ENCODE measurements at regions not wholly inside any gene's neighbourhood (a gene's known extent, or its start where the extent isn't known, plus 50 kb on each side); places are given as distances from the start of the nearest gene placed in this dataset.

GRCh38 chr1:30290581-30290980 is 432.8 kb downstream of the MATN1 start:
- Histone ChIP-seq H3K36me3 (ENCODE audit: control insufficient read depth in 2 of 2, insufficient read depth in 2 of 2, low read length in 2 of 2) (no peaks in the 10 kb centered on the region), H3K9me3 (ENCODE audit: control insufficient read depth in 2 of 2, low read length in 2 of 2) (no peaks in the 10 kb centered on the region), H3K4me1 (ENCODE audit: control insufficient read depth, insufficient read depth, low read length) (no peaks in the 10 kb centered on the region), H3K9ac (ENCODE audit: low read length in 2 of 2) (no peak overlapping the region), H3K27me3 (ENCODE audit: control insufficient read depth in 1 of 2, insufficient read depth in 2 of 2, low read length in 2 of 2) (peaks cover 3 to 16% of the 10 kb centered on the region in 2 donors), H3K4me3 (ENCODE audit: low read length in 2 of 2) (no peak overlapping the region), H3K27ac (ENCODE audit: low read length) (no peak overlapping the region)

GRCh38 chr1:30287976-30288375 is 435.4 kb downstream of the MATN1 start:
- Histone ChIP-seq H3K27me3 (ENCODE audit: control insufficient read depth in 1 of 2, insufficient read depth in 2 of 2, low read length in 2 of 2) (peaks cover 3 to 14% of the 10 kb centered on the region in 2 donors), H3K4me3 (ENCODE audit: low read length in 2 of 2) (no peak overlapping the region), H3K9ac (ENCODE audit: low read length in 2 of 2) (no peak overlapping the region), H3K27ac (ENCODE audit: low read length) (no peak overlapping the region), H3K36me3 (ENCODE audit: control insufficient read depth in 2 of 2, insufficient read depth in 2 of 2, low read length in 2 of 2) (no peaks in the 10 kb centered on the region), H3K4me1 (ENCODE audit: control insufficient read depth, insufficient read depth, low read length) (no peaks in the 10 kb centered on the region), H3K9me3 (ENCODE audit: control insufficient read depth in 2 of 2, low read length in 2 of 2) (no peaks in the 10 kb centered on the region)

- Histone ChIP-seq H3K27me3 (ENCODE audit: control insufficient read depth in 1 of 2, insufficient read depth in 2 of 2, low read length in 2 of 2) (peaks cover 3 to 14% of the 10 kb centered on the region in 2 donors), H3K27ac (ENCODE audit: low read length) (no peak overlapping the region), H3K4me1 (ENCODE audit: control insufficient read depth, insufficient read depth, low read length) (no peaks in the 10 kb centered on the region), H3K36me3 (ENCODE audit: control insufficient read depth in 2 of 2, insufficient read depth in 2 of 2, low read length in 2 of 2) (no peaks in the 10 kb centered on the region), H3K4me3 (ENCODE audit: low read length in 2 of 2) (no peak overlapping the region), H3K9ac (ENCODE audit: low read length in 2 of 2) (no peak overlapping the region), H3K9me3 (ENCODE audit: control insufficient read depth in 2 of 2, low read length in 2 of 2) (no peaks in the 10 kb centered on the region)
Measured at GRCh38 chr1:30286988-30287839, 436.2 kb downstream of the MATN1 start.

GRCh38 chr1:30286241-30286987 is 437.0 kb downstream of the MATN1 start:
- no peaks in the 10 kb centered on the region for H3K4me1 ChIP-seq (ENCODE audit: control insufficient read depth, insufficient read depth, low read length)
- H3K4me3 ChIP-seq (ENCODE audit: low read length in 2 of 2) = no peak overlapping the region
- H3K27ac ChIP-seq (ENCODE audit: low read length) = no peak overlapping the region
- no peaks in the 10 kb centered on the region for H3K9me3 ChIP-seq (ENCODE audit: control insufficient read depth in 2 of 2, low read length in 2 of 2)
- peaks cover 3 to 14% of the 10 kb centered on the region in 2 donors for H3K27me3 ChIP-seq (ENCODE audit: control insufficient read depth in 1 of 2, insufficient read depth in 2 of 2, low read length in 2 of 2)
- no peak overlapping the region for H3K9ac ChIP-seq (ENCODE audit: low read length in 2 of 2)
- H3K36me3 ChIP-seq (ENCODE audit: control insufficient read depth in 2 of 2, insufficient read depth in 2 of 2, low read length in 2 of 2) = no peaks in the 10 kb centered on the region

GRCh38 chr1:30285501-30285932 is 437.9 kb downstream of the MATN1 start:
- no peaks in the 10 kb centered on the region for H3K36me3 ChIP-seq (ENCODE audit: control insufficient read depth in 2 of 2, insufficient read depth in 2 of 2, low read length in 2 of 2)
- no peaks in the 10 kb centered on the region for H3K4me1 ChIP-seq (ENCODE audit: control insufficient read depth, insufficient read depth, low read length)
- H3K27me3 ChIP-seq (ENCODE audit: control insufficient read depth in 1 of 2, insufficient read depth in 2 of 2, low read length in 2 of 2) = peaks cover under 1 to 14% of the 10 kb centered on the region in 2 donors
- H3K27ac ChIP-seq (ENCODE audit: low read length) = no peak overlapping the region
- H3K4me3 ChIP-seq (ENCODE audit: low read length in 2 of 2) = no peak overlapping the region
- no peaks in the 10 kb centered on the region for H3K9me3 ChIP-seq (ENCODE audit: control insufficient read depth in 2 of 2, low read length in 2 of 2)
- H3K9ac ChIP-seq (ENCODE audit: low read length in 2 of 2) = no peak overlapping the region

GRCh38 chr1:30284728-30285475 is 438.5 kb downstream of the MATN1 start:
- peaks cover 0 to 12% of the 10 kb centered on the region in 2 donors for H3K27me3 ChIP-seq (ENCODE audit: control insufficient read depth in 1 of 2, insufficient read depth in 2 of 2, low read length in 2 of 2)
- no peaks in the 10 kb centered on the region for H3K36me3 ChIP-seq (ENCODE audit: control insufficient read depth in 2 of 2, insufficient read depth in 2 of 2, low read length in 2 of 2)
- H3K9ac ChIP-seq (ENCODE audit: low read length in 2 of 2) = no peak overlapping the region
- H3K27ac ChIP-seq (ENCODE audit: low read length) = no peak overlapping the region
- no peak overlapping the region for H3K4me3 ChIP-seq (ENCODE audit: low read length in 2 of 2)
- no peaks in the 10 kb centered on the region for H3K9me3 ChIP-seq (ENCODE audit: control insufficient read depth in 2 of 2, low read length in 2 of 2)
- H3K4me1 ChIP-seq (ENCODE audit: control insufficient read depth, insufficient read depth, low read length) = no peaks in the 10 kb centered on the region

GRCh38 chr1:30284226-30284625 is 439.2 kb downstream of the MATN1 start:
- Histone ChIP-seq H3K9ac (ENCODE audit: low read length in 2 of 2) (no peak overlapping the region), H3K27me3 (ENCODE audit: control insufficient read depth in 1 of 2, insufficient read depth in 2 of 2, low read length in 2 of 2) (peaks cover 0 to 10% of the 10 kb centered on the region in 2 donors), H3K36me3 (ENCODE audit: control insufficient read depth in 2 of 2, insufficient read depth in 2 of 2, low read length in 2 of 2) (no peaks in the 10 kb centered on the region), H3K4me1 (ENCODE audit: control insufficient read depth, insufficient read depth, low read length) (no peaks in the 10 kb centered on the region), H3K9me3 (ENCODE audit: control insufficient read depth in 2 of 2, low read length in 2 of 2) (no peaks in the 10 kb centered on the region), H3K4me3 (ENCODE audit: low read length in 2 of 2) (no peak overlapping the region), H3K27ac (ENCODE audit: low read length) (no peak overlapping the region)

GRCh38 chr1:30283199-30283962 is 440.0 kb downstream of the MATN1 start:
- Histone ChIP-seq H3K27ac (ENCODE audit: low read length) (no peak overlapping the region), H3K4me3 (ENCODE audit: low read length in 2 of 2) (no peak overlapping the region), H3K4me1 (ENCODE audit: control insufficient read depth, insufficient read depth, low read length) (no peaks in the 10 kb centered on the region), H3K9me3 (ENCODE audit: control insufficient read depth in 2 of 2, low read length in 2 of 2) (no peaks in the 10 kb centered on the region), H3K36me3 (ENCODE audit: control insufficient read depth in 2 of 2, insufficient read depth in 2 of 2, low read length in 2 of 2) (no peaks in the 10 kb centered on the region), H3K27me3 (ENCODE audit: control insufficient read depth in 1 of 2, insufficient read depth in 2 of 2, low read length in 2 of 2) (peaks cover 0 to 3% of the 10 kb centered on the region in 2 donors), H3K9ac (ENCODE audit: low read length in 2 of 2) (no peak overlapping the region)

- Histone ChIP-seq H3K27me3 (ENCODE audit: control insufficient read depth in 1 of 2, insufficient read depth in 2 of 2, low read length in 2 of 2) (peaks cover 6% of the 10 kb centered on the region in 2 donors), H3K36me3 (ENCODE audit: control insufficient read depth in 2 of 2, insufficient read depth in 2 of 2, low read length in 2 of 2) (no peaks in the 10 kb centered on the region), H3K9me3 (ENCODE audit: control insufficient read depth in 2 of 2, low read length in 2 of 2) (no peaks in the 10 kb centered on the region), H3K4me1 (ENCODE audit: control insufficient read depth, insufficient read depth, low read length) (no peaks in the 10 kb centered on the region), H3K9ac (ENCODE audit: low read length in 2 of 2) (no peak overlapping the region), H3K4me3 (ENCODE audit: low read length in 2 of 2) (no peak overlapping the region), H3K27ac (ENCODE audit: low read length) (no peak overlapping the region)
Measured at GRCh38 chr1:30280572-30280971, 442.8 kb downstream of the MATN1 start.

GRCh38 chr1:30277911-30278310 is 445.5 kb downstream of the MATN1 start:
- H3K36me3 ChIP-seq (ENCODE audit: control insufficient read depth in 2 of 2, insufficient read depth in 2 of 2, low read length in 2 of 2) = no peaks in the 10 kb centered on the region
- no peak overlapping the region for H3K4me3 ChIP-seq (ENCODE audit: low read length in 2 of 2)
- no peaks in the 10 kb centered on the region for H3K4me1 ChIP-seq (ENCODE audit: control insufficient read depth, insufficient read depth, low read length)
- no peak overlapping the region for H3K9ac ChIP-seq (ENCODE audit: low read length in 2 of 2)
- no peaks in the 10 kb centered on the region for H3K9me3 ChIP-seq (ENCODE audit: control insufficient read depth in 2 of 2, low read length in 2 of 2)
- no peak overlapping the region for H3K27ac ChIP-seq (ENCODE audit: low read length)
- peaks cover 8 to 13% of the 10 kb centered on the region in 2 donors for H3K27me3 ChIP-seq (ENCODE audit: control insufficient read depth in 1 of 2, insufficient read depth in 2 of 2, low read length in 2 of 2)
